Prostate gland (tissue), 2 donors: ENCODE measurements at regions not wholly inside any gene's neighbourhood (a gene's known extent, or its start where the extent isn't known, plus 50 kb on each side); places are given as distances from the start of the nearest gene placed in this dataset.

Experiments
- CTCF ChIP-seq, 4 experiments: fragments of 200-600 bp in 2 of 4; fragments of 450-650 bp in 2 of 4; sonication (generic) in 2 of 4; IDR thresholded peaks; 1 replicate in 3 of 4; 2 replicates in 1 of 4; pipeline ENCODE4 v1.5.1; 2016 to 2019; ENCODE audit warnings: antibody characterized with exemption in 4 of 4, mild to moderate bottlenecking in 2 of 4, moderate library complexity in 2 of 4
- POLR2A ChIP-seq: fragments of 450-650 bp; IDR thresholded peaks from one replicate; pipeline ENCODE4 v1.6.1; 2016; ENCODE audit warnings: antibody characterized with exemption, mild to moderate bottlenecking

GRCh38 chr10:113480851-113481502, 71.9 kb upstream of the HABP2 start:
- no peak for TF ChIP-seq POLR2A
- TF ChIP-seq CTCF (IDR thresholded peaks at IDR 0.05), result peak in 1 of 4 experiments; percentile 27
